OCI-LY1 (cell line): ENCODE measurements at regions not wholly inside any gene's neighbourhood (a gene's known extent, or its start where the extent isn't known, plus 50 kb on each side); places are given as distances from the start of the nearest gene placed in this dataset.

Experiments used
- H2AFZ ChIP-seq: fragments of 200-600 bp; sonication (generic), shearing (Covaris generic); 2 replicates; pipeline ENCODE4 v1.6.0; 2014; ENCODE audit warnings: antibody characterized with exemption, mild to moderate bottlenecking, low read length
- H3F3A ChIP-seq: fragments of 200-600 bp; sonication (generic), shearing (Covaris generic); 2 replicates; pipeline ENCODE4 v1.6.0; 2014; ENCODE audit warnings: mild to moderate bottlenecking, antibody characterized with exemption, low read length, moderate library complexity; ENCODE audit not compliant: insufficient read depth
- H3K27ac ChIP-seq: fragments of 200-600 bp; sonication (generic); 2 replicates; pipeline ENCODE4 v1.5.1; 2014; ENCODE audit warnings: low read length, mixed run types, mild to moderate bottlenecking, low read depth; ENCODE audit not compliant: poor library complexity, severe bottlenecking
- H3K27me3 ChIP-seq: fragments of 200-600 bp; sonication (generic); 2 replicates; pipeline ENCODE4 v1.6.0; 2014; ENCODE audit warnings: antibody characterized with exemption, mild to moderate bottlenecking, low read length, moderate library complexity; ENCODE audit not compliant: insufficient read depth
- H3K36me3 ChIP-seq: fragments of 200-600 bp; sonication (generic); 2 replicates; pipeline ENCODE4 v1.6.1; 2014; ENCODE audit warnings: mild to moderate bottlenecking, antibody characterized with exemption, low read length, moderate library complexity, mixed read lengths; ENCODE audit not compliant: insufficient read depth
- H3K4me1 ChIP-seq: fragments of 200-600 bp; sonication (generic); 2 replicates; pipeline ENCODE4 v1.5.1; 2014; ENCODE audit warnings: mild to moderate bottlenecking, low read length, moderate library complexity; ENCODE audit not compliant: insufficient read depth, severe bottlenecking
- H3K4me2 ChIP-seq: fragments of 200-600 bp; sonication (generic), shearing (Covaris generic); 2 replicates; pipeline ENCODE4 v1.6.1; 2014; ENCODE audit warnings: low read length
- H3K4me3 ChIP-seq: fragments of 200-600 bp; sonication (generic); 2 replicates; pipeline ENCODE4 v1.5.1; 2014; ENCODE audit warnings: low read length, low read depth, mild to moderate bottlenecking, mixed read lengths; ENCODE audit not compliant: poor library complexity, severe bottlenecking
- H3K79me2 ChIP-seq: fragments of 200-600 bp; shearing (Covaris generic); 2 replicates; pipeline ENCODE4 v1.6.1; 2016; ENCODE audit warnings: mixed run types, low read length, mixed read lengths; ENCODE audit not compliant: insufficient read depth
- H3K9ac ChIP-seq: fragments of 200-600 bp; sonication (generic), shearing (Covaris generic); 2 replicates; pipeline ENCODE4 v1.6.1; 2014; ENCODE audit warnings: mild to moderate bottlenecking, low read length, mixed read lengths
- H3K9me2 ChIP-seq: fragments of 200-600 bp; sonication (generic), shearing (Covaris generic); 2 replicates; pipeline ENCODE4 v1.6.1; 2014; ENCODE audit warnings: low read depth, mild to moderate bottlenecking, low read length, mixed read lengths
- H3K9me3 ChIP-seq: fragments of 200-600 bp; shearing (Covaris generic); 2 replicates; pipeline ENCODE4 v1.6.1; 2014; ENCODE audit warnings: low read length, mixed read lengths
- H4K20me1 ChIP-seq: fragments of 200-600 bp; sonication (generic), shearing (Covaris generic); 2 replicates; pipeline ENCODE4 v1.6.0; 2016; ENCODE audit warnings: mild to moderate bottlenecking, low read length; ENCODE audit not compliant: insufficient read depth
- CTCF ChIP-seq: fragments of 200-600 bp; sonication (generic), shearing (Covaris generic); IDR thresholded peaks from 2 replicates; pipeline ENCODE4 v1.5.1; 2017; ENCODE audit warnings: mild to moderate bottlenecking, antibody characterized with exemption, low read length, moderate library complexity, mixed read lengths
- EZH2 ChIP-seq: fragments of 200-600 bp; sonication (generic), shearing (Covaris generic); IDR thresholded peaks from 2 replicates; pipeline ENCODE4 v1.8.0; 2017; ENCODE audit warnings: borderline replicate concordance, mixed run types, mild to moderate bottlenecking, antibody characterized with exemption, low read length, moderate library complexity, mixed read lengths

- Histone ChIP-seq H3K79me2 (no peaks in the 10 kb centered on the region), H3K36me3 (no peaks in the 10 kb centered on the region), H3F3A (no peaks in the 10 kb centered on the region), H4K20me1 (no peaks in the 10 kb centered on the region), H3K4me2 (no peak overlapping the region), H3K27ac (no peak overlapping the region), H3K9ac (no peak overlapping the region), H3K4me1 (no peaks in the 10 kb centered on the region), H3K4me3 (no peak overlapping the region), H3K9me3 (no peaks in the 10 kb centered on the region), H3K9me2 (no peaks in the 10 kb centered on the region), H3K27me3 (no peaks in the 10 kb centered on the region), H2AFZ (no peak overlapping the region)
- TF ChIP-seq EZH2 (no peak), CTCF (no peak)
Measured at GRCh38 chr4:181711387-181711786, 531.8 kb upstream of the TENM3 start.

- TF ChIP-seq CTCF (no peak), EZH2 (no peak)
- Histone ChIP-seq H3K79me2 (no peaks in the 10 kb centered on the region), H3K36me3 (no peaks in the 10 kb centered on the region), H3K4me3 (no peak overlapping the region), H3K27ac (no peak overlapping the region), H3K9me3 (peaks cover 1% of the 10 kb centered on the region; the same call in 1 of the 2 replicates), H3K4me1 (no peaks in the 10 kb centered on the region), H4K20me1 (no peaks in the 10 kb centered on the region), H2AFZ (no peak overlapping the region), H3K4me2 (no peak overlapping the region), H3K9ac (no peak overlapping the region), H3F3A (no peaks in the 10 kb centered on the region), H3K27me3 (no peaks in the 10 kb centered on the region), H3K9me2 (no peaks in the 10 kb centered on the region)
Measured at GRCh38 chr4:181728305-181728966, 514.8 kb upstream of the TENM3 start.

- H4K20me1 ChIP-seq = no peaks in the 10 kb centered on the region
- H3K9ac ChIP-seq = no peak overlapping the region
- H3K9me3 ChIP-seq = no peaks in the 10 kb centered on the region
- no peak overlapping the region for H3K27ac ChIP-seq
- H3K4me1 ChIP-seq = no peaks in the 10 kb centered on the region
- no peak overlapping the region for H3K4me3 ChIP-seq
- TF ChIP-seq EZH2 (no peak), CTCF (no peak)
- no peak overlapping the region for H2AFZ ChIP-seq
- H3K27me3 ChIP-seq = no peaks in the 10 kb centered on the region
- no peaks in the 10 kb centered on the region for H3F3A ChIP-seq
- H3K79me2 ChIP-seq = no peaks in the 10 kb centered on the region
- no peaks in the 10 kb centered on the region for H3K9me2 ChIP-seq
- no peaks in the 10 kb centered on the region for H3K36me3 ChIP-seq
- H3K4me2 ChIP-seq = no peak overlapping the region
Measured at GRCh38 chr4:181731900-181732299, 511.3 kb upstream of the TENM3 start.
